ENCODE measurements at regions not wholly inside any gene's neighbourhood (a gene's known extent, or its start where the extent isn't known, plus 50 kb on each side); places are given as distances from the start of the nearest gene placed in this dataset.

DNA sequence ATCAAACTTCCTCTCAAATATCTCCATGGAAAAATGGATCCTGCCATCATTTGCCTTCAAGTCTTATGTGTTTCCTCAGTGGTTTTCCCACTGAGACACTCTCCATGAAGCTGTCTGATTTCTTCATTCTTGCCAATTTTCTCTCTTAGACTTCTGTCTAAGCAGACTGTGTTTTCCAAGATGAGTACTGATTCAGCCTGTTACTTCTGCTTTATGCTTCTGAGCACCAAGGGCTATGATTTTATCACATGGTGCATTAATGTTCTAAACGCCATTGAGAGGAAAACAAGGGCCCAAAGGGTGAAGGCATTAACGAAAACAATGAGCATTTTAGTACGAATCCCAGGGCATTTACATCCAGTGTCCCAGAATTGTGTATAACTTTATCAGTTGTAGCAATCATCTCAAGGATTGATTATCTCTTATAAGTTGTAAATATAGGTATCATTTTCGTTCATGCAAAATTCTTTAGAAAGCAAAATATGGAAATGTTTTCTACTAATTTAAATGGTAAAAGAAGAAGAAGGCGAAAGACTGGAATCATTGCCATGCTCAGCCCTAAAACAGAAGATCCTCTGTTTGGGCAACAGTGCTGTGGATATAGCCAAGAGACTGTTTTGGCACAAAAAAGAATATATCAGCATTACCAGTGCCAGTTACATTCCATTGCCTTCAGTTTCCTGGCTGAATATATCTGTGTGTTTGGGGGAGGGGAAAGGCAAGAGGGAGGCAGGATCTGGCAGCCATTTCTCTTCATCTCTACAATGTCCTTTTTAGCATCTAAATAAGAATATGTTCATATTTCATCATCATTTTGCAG is 537.6 kb downstream of the ANXA1 start:
- ATAC-seq: no peak
- H3K36me3 ChIP-seq (ENCODE audit: insufficient read depth in 1 of 2, low read depth in 1 of 2): no peaks in the 10 kb centered on the region
- WGBS, 3 donors: 31 to 61% (median 33%) methylated on average over 5 of the region's 5 CpGs
- no peaks in the 10 kb centered on the region for H3K27me3 ChIP-seq (ENCODE audit: insufficient read depth in 3 of 3, low read length in 2 of 3)
- DNase-seq: no peak
- intact Hi-C loops (cut with DNase I): no loop called here
- TF ChIP-seq, protein P1, sequence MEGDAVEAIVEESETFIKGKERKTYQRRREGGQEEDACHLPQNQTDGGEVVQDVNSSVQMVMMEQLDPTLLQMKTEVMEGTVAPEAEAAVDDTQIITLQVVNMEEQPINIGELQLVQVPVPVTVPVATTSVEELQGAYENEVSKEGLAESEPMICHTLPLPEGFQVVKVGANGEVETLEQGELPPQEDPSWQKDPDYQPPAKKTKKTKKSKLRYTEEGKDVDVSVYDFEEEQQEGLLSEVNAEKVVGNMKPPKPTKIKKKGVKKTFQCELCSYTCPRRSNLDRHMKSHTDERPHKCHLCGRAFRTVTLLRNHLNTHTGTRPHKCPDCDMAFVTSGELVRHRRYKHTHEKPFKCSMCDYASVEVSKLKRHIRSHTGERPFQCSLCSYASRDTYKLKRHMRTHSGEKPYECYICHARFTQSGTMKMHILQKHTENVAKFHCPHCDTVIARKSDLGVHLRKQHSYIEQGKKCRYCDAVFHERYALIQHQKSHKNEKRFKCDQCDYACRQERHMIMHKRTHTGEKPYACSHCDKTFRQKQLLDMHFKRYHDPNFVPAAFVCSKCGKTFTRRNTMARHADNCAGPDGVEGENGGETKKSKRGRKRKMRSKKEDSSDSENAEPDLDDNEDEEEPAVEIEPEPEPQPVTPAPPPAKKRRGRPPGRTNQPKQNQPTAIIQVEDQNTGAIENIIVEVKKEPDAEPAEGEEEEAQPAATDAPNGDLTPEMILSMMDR (IDR thresholded peaks at IDR 0.05): no peak
- H3K9me3 ChIP-seq: no peaks in the 10 kb centered on the region
- no peak overlapping the region for H3K4me3 ChIP-seq
- no peak overlapping the region for H3K27ac ChIP-seq
- H3K4me1 ChIP-seq: no peaks in the 10 kb centered on the region

DNA sequence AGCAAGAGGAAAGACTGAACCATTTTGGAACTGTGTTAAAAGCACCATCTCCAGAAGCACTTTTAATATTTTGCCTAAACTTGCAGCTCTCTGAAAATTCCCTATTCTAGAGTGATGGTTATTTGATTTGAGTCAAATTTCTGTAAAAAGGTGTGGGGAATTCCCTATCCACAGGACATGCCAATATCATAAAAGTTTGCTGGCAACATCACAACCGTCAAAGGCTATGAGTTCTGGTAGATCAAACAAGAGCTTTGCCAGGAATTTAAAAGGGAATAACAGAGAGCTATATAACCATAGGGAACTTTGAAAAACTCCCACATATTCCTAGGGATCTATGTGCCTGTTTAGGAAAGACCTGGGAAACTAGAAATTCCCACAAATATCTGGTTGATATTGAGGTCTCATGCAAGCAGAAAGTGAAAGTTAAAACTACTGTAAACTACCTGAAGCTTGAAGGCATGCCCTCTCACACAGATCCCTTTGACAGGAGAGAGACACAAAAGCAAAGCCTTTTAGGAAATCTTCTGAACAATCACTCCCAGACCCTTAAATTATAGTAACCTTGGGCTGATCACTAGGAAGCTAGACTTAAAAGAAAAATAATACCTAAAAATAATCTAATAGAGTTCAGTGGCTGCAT is 549.9 kb downstream of the ANXA1 start:
- no peak overlapping the region for H3K4me3 ChIP-seq
- no peaks in the 10 kb centered on the region for H3K36me3 ChIP-seq (ENCODE audit: insufficient read depth in 1 of 2, low read depth in 1 of 2)
- no peak for DNase-seq
- ATAC-seq: no peak
- H3K4me1 ChIP-seq: no peaks in the 10 kb centered on the region
- intact Hi-C loops (cut with DNase I): no loop called here
- no peaks in the 10 kb centered on the region for H3K9me3 ChIP-seq
- no peaks in the 10 kb centered on the region for H3K27me3 ChIP-seq (ENCODE audit: insufficient read depth in 3 of 3, low read length in 2 of 3)
- no peak overlapping the region for H3K27ac ChIP-seq
- WGBS, 3 donors: 50 to 55% (median 51%) methylated on average over 1 of the region's 1 CpG
- TF ChIP-seq, protein P1 (IDR thresholded peaks at IDR 0.05): no peak

DNA sequence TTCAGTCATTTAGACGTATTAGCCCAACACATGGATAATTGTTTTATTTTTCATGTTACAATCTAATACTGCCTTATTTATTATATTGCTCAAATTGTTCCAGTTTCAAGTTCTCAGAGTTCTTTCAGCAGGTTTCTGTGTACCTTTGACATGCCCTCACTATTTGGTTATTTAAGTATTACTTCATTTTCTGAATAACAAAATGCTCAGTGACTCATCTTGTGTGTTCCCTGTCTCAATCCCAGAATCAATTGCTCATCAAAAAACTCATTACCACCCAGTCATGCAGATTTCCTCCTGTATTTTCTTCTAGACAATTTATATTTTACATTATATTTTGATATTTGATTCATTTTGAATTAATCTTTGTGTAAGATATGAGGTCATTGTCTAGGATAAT is 562.6 kb downstream of the ANXA1 start:
- ATAC-seq (no peak), DNase-seq (no peak)
- intact Hi-C loops (cut with DNase I): no loop called here
- Histone ChIP-seq H3K27ac (no peak overlapping the region), H3K4me3 (no peak overlapping the region), H3K4me1 (no peaks in the 10 kb centered on the region), H3K9me3 (no peaks in the 10 kb centered on the region), H3K27me3 (ENCODE audit: insufficient read depth in 3 of 3, low read length in 2 of 3) (no peaks in the 10 kb centered on the region), H3K36me3 (ENCODE audit: insufficient read depth in 1 of 2, low read depth in 1 of 2) (no peaks in the 10 kb centered on the region)
- TF ChIP-seq, protein P1 (IDR thresholded peaks at IDR 0.05): no peak
- 64 to 74% (median 70%) methylated on average over 1 of the region's 1 CpG for WGBS, 3 donors

DNA sequence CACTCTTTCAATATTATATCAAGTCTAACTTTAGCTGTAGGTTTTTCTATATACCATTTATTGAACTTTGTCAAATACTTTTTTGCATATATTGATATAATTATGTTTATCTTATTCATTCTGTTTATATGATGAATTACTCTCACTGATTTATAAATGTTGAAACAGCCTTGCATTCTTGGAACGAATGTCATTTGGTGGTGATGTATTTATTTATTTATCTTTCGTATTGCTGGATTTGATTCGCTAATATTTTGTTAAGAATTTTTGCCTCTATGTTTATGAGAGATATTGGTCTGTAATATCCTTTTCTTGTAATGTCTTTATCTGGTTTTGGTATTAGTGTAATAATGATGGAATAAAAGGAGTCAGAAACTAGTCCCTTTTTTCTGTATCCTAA is 563.9 kb downstream of the ANXA1 start:
- ATAC-seq (no peak), DNase-seq (no peak)
- Histone ChIP-seq H3K9me3 (no peaks in the 10 kb centered on the region), H3K27me3 (ENCODE audit: insufficient read depth in 3 of 3, low read length in 2 of 3) (no peaks in the 10 kb centered on the region), H3K4me3 (no peak overlapping the region), H3K4me1 (no peaks in the 10 kb centered on the region), H3K27ac (no peak overlapping the region), H3K36me3 (ENCODE audit: insufficient read depth in 1 of 2, low read depth in 1 of 2) (no peaks in the 10 kb centered on the region)
- 87 to 89% (median 87%) methylated on average over 3 of the region's 3 CpGs for WGBS, 3 donors
- TF ChIP-seq, protein P1 (IDR thresholded peaks at IDR 0.05): no peak
- intact Hi-C loops (cut with DNase I): no loop called here

Data from psoas muscle (tissue), 7 donors.